ENCODE measurements at regions not wholly inside any gene's neighbourhood (a gene's known extent, or its start where the extent isn't known, plus 50 kb on each side); places are given as distances from the start of the nearest gene placed in this dataset.

GRCh38 chr6:63441266-63441956, 121.6 kb upstream of the LGSN start:
- TF ChIP-seq CTCF (IDR thresholded peaks at IDR 0.05 in 4 of 5, conservative IDR thresholded peaks at IDR 0.05 in 1 of 5) (no peak), POLR2A (IDR thresholded peaks at IDR 0.05) (no peak)
- Histone ChIP-seq H3K27ac (no peak overlapping the region), H3K36me3 (no peaks in the 10 kb centered on the region), H3K4me3 (no peak overlapping the region), H3K9me3 (no peaks in the 10 kb centered on the region), H3K4me1 (peaks cover 0 to 3% of the 10 kb centered on the region in 2 donors), H3K27me3 (no peaks in the 10 kb centered on the region)
- in situ Hi-C loops (cut with MboI; ENCODE audit: low sequenced_read_pairs in 4 of 4) = no loop called here
- DNase-seq (no peak), ATAC-seq (no peak)
- intact Hi-C loops (cut with DNase I; ENCODE audit: low total_unique reads) = loop anchor here (10.0 kb wide), 1 partner anchor 363 kb away; no protein-coding TSS in a partner anchor

GRCh38 chr6:63442870-63443269, 123.1 kb upstream of the LGSN start:
- intact Hi-C loops (cut with DNase I; ENCODE audit: low total_unique reads) = loop anchor here (10.0 kb wide), 1 partner anchor 362 kb away; no protein-coding TSS in a partner anchor
- H3K36me3 ChIP-seq = no peaks in the 10 kb centered on the region
- no peak overlapping the region for H3K4me3 ChIP-seq
- TF ChIP-seq POLR2A (IDR thresholded peaks at IDR 0.05) (no peak), CTCF (IDR thresholded peaks at IDR 0.05 in 4 of 5, conservative IDR thresholded peaks at IDR 0.05 in 1 of 5) (no peak)
- H3K27ac ChIP-seq = no peak overlapping the region
- no peaks in the 10 kb centered on the region for H3K27me3 ChIP-seq
- ATAC-seq (no peak), DNase-seq (no peak)
- H3K4me1 ChIP-seq = peaks cover 13 to 18% of the 10 kb centered on the region in 2 donors
- H3K9me3 ChIP-seq = no peaks in the 10 kb centered on the region
- in situ Hi-C loops (cut with MboI; ENCODE audit: low sequenced_read_pairs in 4 of 4) = no loop called here

- H3K9me3 ChIP-seq = no peaks in the 10 kb centered on the region
- intact Hi-C loops (cut with DNase I; ENCODE audit: low total_unique reads) = loop anchor here (10.0 kb wide), 1 partner anchor 360 kb away; no protein-coding TSS in a partner anchor
- ATAC-seq = peak; percentile 35 to 67
- H3K36me3 ChIP-seq = no peaks in the 10 kb centered on the region
- TF ChIP-seq POLR2A (IDR thresholded peaks at IDR 0.05) (no peak), CTCF (IDR thresholded peaks at IDR 0.05 in 4 of 5, conservative IDR thresholded peaks at IDR 0.05 in 1 of 5) (no peak)
- no peaks in the 10 kb centered on the region for H3K27me3 ChIP-seq
- peaks cover 19 to 26% of the 10 kb centered on the region in 2 donors for H3K4me1 ChIP-seq
- H3K4me3 ChIP-seq = no peak overlapping the region
- peak overlapping the region; percentile 79 to 86 (median 82) for H3K27ac ChIP-seq
- peak in 1 of 2 donors; percentile 50 for DNase-seq
- in situ Hi-C loops (cut with MboI; ENCODE audit: low sequenced_read_pairs in 4 of 4) = no loop called here
These were observed 125.0 kb upstream of the LGSN start for GRCh38 chr6:63444768-63445167.

- no peak for ATAC-seq
- in situ Hi-C loops (cut with MboI; ENCODE audit: low sequenced_read_pairs in 4 of 4) (no loop called here), intact Hi-C loops (cut with DNase I; ENCODE audit: low total_unique reads) (loop anchor here (10.0 kb wide), 1 partner anchor 358 kb away; no protein-coding TSS in a partner anchor)
- H3K36me3 ChIP-seq = no peaks in the 10 kb centered on the region
- TF ChIP-seq POLR2A (IDR thresholded peaks at IDR 0.05) = no peak
- no peak for TF ChIP-seq CTCF (IDR thresholded peaks at IDR 0.05 in 4 of 5, conservative IDR thresholded peaks at IDR 0.05 in 1 of 5)
- H3K27ac ChIP-seq = peak overlapping the region; percentile 79 to 86 (median 82)
- H3K27me3 ChIP-seq = no peaks in the 10 kb centered on the region
- no peak overlapping the region for H3K4me3 ChIP-seq
- no peak for DNase-seq
- peaks cover 19 to 26% of the 10 kb centered on the region in 2 donors for H3K4me1 ChIP-seq
- H3K9me3 ChIP-seq = no peaks in the 10 kb centered on the region
These were observed 125.9 kb upstream of the LOC128125822 start for GRCh38 chr6:63446405-63446804.
